ENCODE measurements at regions not wholly inside any gene's neighbourhood (a gene's known extent, or its start where the extent isn't known, plus 50 kb on each side); places are given as distances from the start of the nearest gene placed in this dataset.

GRCh38 chr13:63421123-63421522 is 2005.5 kb upstream of the PCDH20 start:
- TF ChIP-seq, protein P1, sequence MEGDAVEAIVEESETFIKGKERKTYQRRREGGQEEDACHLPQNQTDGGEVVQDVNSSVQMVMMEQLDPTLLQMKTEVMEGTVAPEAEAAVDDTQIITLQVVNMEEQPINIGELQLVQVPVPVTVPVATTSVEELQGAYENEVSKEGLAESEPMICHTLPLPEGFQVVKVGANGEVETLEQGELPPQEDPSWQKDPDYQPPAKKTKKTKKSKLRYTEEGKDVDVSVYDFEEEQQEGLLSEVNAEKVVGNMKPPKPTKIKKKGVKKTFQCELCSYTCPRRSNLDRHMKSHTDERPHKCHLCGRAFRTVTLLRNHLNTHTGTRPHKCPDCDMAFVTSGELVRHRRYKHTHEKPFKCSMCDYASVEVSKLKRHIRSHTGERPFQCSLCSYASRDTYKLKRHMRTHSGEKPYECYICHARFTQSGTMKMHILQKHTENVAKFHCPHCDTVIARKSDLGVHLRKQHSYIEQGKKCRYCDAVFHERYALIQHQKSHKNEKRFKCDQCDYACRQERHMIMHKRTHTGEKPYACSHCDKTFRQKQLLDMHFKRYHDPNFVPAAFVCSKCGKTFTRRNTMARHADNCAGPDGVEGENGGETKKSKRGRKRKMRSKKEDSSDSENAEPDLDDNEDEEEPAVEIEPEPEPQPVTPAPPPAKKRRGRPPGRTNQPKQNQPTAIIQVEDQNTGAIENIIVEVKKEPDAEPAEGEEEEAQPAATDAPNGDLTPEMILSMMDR (IDR thresholded peaks at IDR 0.05; ENCODE audit: extremely low read depth, low read depth, low read length): no peak
- H3K79me2 ChIP-seq (ENCODE audit: insufficient read depth, low read length): no peaks in the 10 kb centered on the region
- H3K27me3 ChIP-seq (ENCODE audit: insufficient read depth, low read length): no peaks in the 10 kb centered on the region
- no peak overlapping the region for H3K4me3 ChIP-seq (ENCODE audit: insufficient read depth, low read length)
- H3K4me1 ChIP-seq (ENCODE audit: insufficient read depth, low read length): peaks cover 3% of the 10 kb centered on the region
- peak overlapping the region; percentile 23 for H2AFZ ChIP-seq (ENCODE audit: low read length)
- H3K9me3 ChIP-seq (ENCODE audit: low read depth, low read length): no peaks in the 10 kb centered on the region
- DNase-seq (ENCODE audit: insufficient read length, low spot score, missing footprints): no peak
- no peak overlapping the region for H3K27ac ChIP-seq (ENCODE audit: low read depth, low read length)
- H3K36me3 ChIP-seq (ENCODE audit: insufficient read depth, low read length): no peaks in the 10 kb centered on the region
- no peak overlapping the region for H3K4me2 ChIP-seq (ENCODE audit: insufficient read depth, low read length)
- H4K20me1 ChIP-seq (ENCODE audit: insufficient read depth, low read length): no peaks in the 10 kb centered on the region

DNA sequence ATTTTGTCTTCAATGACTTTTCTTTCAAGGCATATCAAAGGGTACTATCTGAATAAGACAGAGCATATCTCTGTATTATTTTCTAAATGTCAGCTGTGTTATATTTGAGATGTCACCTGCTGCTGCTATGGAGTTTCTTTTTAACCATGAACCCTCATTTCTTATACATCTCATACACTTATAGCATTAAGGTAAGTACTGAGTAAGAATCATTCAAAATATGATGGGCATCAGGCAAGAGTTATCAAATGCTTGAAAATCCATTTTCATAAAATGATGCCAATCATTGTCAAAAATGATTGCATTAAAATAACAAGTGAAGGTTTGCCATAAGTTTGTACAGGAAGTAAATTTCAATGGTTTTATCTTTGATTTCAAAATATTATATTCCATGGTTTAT is 2005.0 kb upstream of the PCDH20 start:
- peaks cover 3% of the 10 kb centered on the region for H3K4me1 ChIP-seq (ENCODE audit: insufficient read depth, low read length)
- no peaks in the 10 kb centered on the region for H4K20me1 ChIP-seq (ENCODE audit: insufficient read depth, low read length)
- DNase-seq (ENCODE audit: insufficient read length, low spot score, missing footprints): no peak
- no peak overlapping the region for H2AFZ ChIP-seq (ENCODE audit: low read length)
- H3K4me2 ChIP-seq (ENCODE audit: insufficient read depth, low read length): no peak overlapping the region
- H3K79me2 ChIP-seq (ENCODE audit: insufficient read depth, low read length): no peaks in the 10 kb centered on the region
- H3K9me3 ChIP-seq (ENCODE audit: low read depth, low read length): no peaks in the 10 kb centered on the region
- TF ChIP-seq, protein P1 (IDR thresholded peaks at IDR 0.05; ENCODE audit: extremely low read depth, low read depth, low read length): no peak
- no peak overlapping the region for H3K27ac ChIP-seq (ENCODE audit: low read depth, low read length)
- no peaks in the 10 kb centered on the region for H3K36me3 ChIP-seq (ENCODE audit: insufficient read depth, low read length)
- no peak overlapping the region for H3K4me3 ChIP-seq (ENCODE audit: insufficient read depth, low read length)
- no peaks in the 10 kb centered on the region for H3K27me3 ChIP-seq (ENCODE audit: insufficient read depth, low read length)

GRCh38 chr13:63414247-63414646 is 1998.6 kb upstream of the PCDH20 start:
- no peak overlapping the region for H3K27ac ChIP-seq (ENCODE audit: low read depth, low read length)
- no peaks in the 10 kb centered on the region for H3K79me2 ChIP-seq (ENCODE audit: insufficient read depth, low read length)
- no peaks in the 10 kb centered on the region for H3K36me3 ChIP-seq (ENCODE audit: insufficient read depth, low read length)
- no peaks in the 10 kb centered on the region for H4K20me1 ChIP-seq (ENCODE audit: insufficient read depth, low read length)
- TF ChIP-seq, protein P1 (IDR thresholded peaks at IDR 0.05; ENCODE audit: extremely low read depth, low read depth, low read length): no peak
- no peaks in the 10 kb centered on the region for H3K27me3 ChIP-seq (ENCODE audit: insufficient read depth, low read length)
- no peak for DNase-seq (ENCODE audit: insufficient read length, low spot score, missing footprints)
- no peaks in the 10 kb centered on the region for H3K9me3 ChIP-seq (ENCODE audit: low read depth, low read length)
- H3K4me2 ChIP-seq (ENCODE audit: insufficient read depth, low read length): no peak overlapping the region
- no peak overlapping the region for H2AFZ ChIP-seq (ENCODE audit: low read length)
- H3K4me3 ChIP-seq (ENCODE audit: insufficient read depth, low read length): no peak overlapping the region
- H3K4me1 ChIP-seq (ENCODE audit: insufficient read depth, low read length): peaks cover 4% of the 10 kb centered on the region

- peaks cover 14% of the 10 kb centered on the region for H3K4me1 ChIP-seq (ENCODE audit: insufficient read depth, low read length)
- TF ChIP-seq, protein P1 (IDR thresholded peaks at IDR 0.05; ENCODE audit: extremely low read depth, low read depth, low read length): no peak
- no peak overlapping the region for H3K4me2 ChIP-seq (ENCODE audit: insufficient read depth, low read length)
- no peak for DNase-seq (ENCODE audit: insufficient read length, low spot score, missing footprints)
- no peaks in the 10 kb centered on the region for H3K9me3 ChIP-seq (ENCODE audit: low read depth, low read length)
- H2AFZ ChIP-seq (ENCODE audit: low read length): peak overlapping the region; percentile 35
- no peaks in the 10 kb centered on the region for H3K27me3 ChIP-seq (ENCODE audit: insufficient read depth, low read length)
- H4K20me1 ChIP-seq (ENCODE audit: insufficient read depth, low read length): no peaks in the 10 kb centered on the region
- H3K79me2 ChIP-seq (ENCODE audit: insufficient read depth, low read length): no peaks in the 10 kb centered on the region
- no peak overlapping the region for H3K27ac ChIP-seq (ENCODE audit: low read depth, low read length)
- H3K36me3 ChIP-seq (ENCODE audit: insufficient read depth, low read length): no peaks in the 10 kb centered on the region
- no peak overlapping the region for H3K4me3 ChIP-seq (ENCODE audit: insufficient read depth, low read length)
Observed at GRCh38 chr13:63409791-63410351, 1994.2 kb upstream of the PCDH20 start.

All from osteoblast (primary cell).